ENCODE measurements at regions not wholly inside any gene's neighbourhood (a gene's known extent, or its start where the extent isn't known, plus 50 kb on each side); places are given as distances from the start of the nearest gene placed in this dataset.

GRCh38 chr3:168990621-168991020 lies 672.9 kb downstream of the MECOM start:
- no peak for TF ChIP-seq CTCF (conservative IDR thresholded peaks at IDR 0.05)
- H3K27ac ChIP-seq: peak overlapping the region; percentile 65

DNA sequence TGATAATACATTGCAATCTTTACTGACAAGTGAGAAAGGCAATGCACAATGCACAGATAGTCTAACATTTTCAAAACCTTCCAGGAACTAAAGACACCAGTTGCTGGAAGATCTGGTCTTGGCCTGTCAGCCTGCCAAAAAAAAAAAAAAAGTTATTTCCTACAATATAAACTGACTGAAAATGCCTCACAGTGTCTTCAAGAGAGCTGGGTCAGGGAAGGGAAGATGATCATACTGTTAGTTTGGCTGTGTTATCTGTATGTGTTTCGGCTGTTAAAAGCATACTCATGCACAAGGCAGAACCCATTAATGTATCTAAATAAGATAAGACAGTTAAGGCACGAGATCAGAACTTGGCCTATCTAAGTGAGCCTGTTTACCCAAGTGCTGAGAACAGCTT lies 673.4 kb downstream of the MECOM start:
- no peak for TF ChIP-seq CTCF (conservative IDR thresholded peaks at IDR 0.05)
- peak overlapping the region; percentile 65 for H3K27ac ChIP-seq

DNA sequence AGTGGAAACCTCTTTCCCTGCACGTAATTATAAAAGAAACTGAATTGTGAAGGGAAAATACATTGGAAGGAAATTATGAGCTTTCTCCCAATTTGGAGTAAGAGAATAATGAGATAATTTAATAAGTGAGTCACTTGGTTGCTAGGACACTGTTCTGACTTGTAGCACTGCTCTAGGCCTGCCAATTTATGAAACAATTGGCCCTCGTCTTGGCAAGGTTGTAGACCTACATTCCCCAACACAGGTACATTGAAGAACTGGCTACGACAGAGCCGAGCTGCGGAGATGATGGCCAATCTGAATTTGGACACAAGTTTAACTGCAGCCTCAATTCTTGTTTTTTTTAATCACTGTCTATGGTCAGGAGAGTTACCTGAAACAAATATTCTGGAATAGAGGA lies 674.1 kb downstream of the MECOM start:
- TF ChIP-seq CTCF (conservative IDR thresholded peaks at IDR 0.05): no peak
- peak overlapping the region; percentile 65 for H3K27ac ChIP-seq

- peak overlapping the region; percentile 65 for H3K27ac ChIP-seq
- no peak for TF ChIP-seq CTCF (conservative IDR thresholded peaks at IDR 0.05)
Observed at GRCh38 chr3:168988853-168989252, 674.7 kb downstream of the MECOM start.

GRCh38 chr3:168984872-168985271 lies 678.6 kb downstream of the MECOM start:
- TF ChIP-seq CTCF (conservative IDR thresholded peaks at IDR 0.05): no peak
- H3K27ac ChIP-seq: no peak overlapping the region

DNA sequence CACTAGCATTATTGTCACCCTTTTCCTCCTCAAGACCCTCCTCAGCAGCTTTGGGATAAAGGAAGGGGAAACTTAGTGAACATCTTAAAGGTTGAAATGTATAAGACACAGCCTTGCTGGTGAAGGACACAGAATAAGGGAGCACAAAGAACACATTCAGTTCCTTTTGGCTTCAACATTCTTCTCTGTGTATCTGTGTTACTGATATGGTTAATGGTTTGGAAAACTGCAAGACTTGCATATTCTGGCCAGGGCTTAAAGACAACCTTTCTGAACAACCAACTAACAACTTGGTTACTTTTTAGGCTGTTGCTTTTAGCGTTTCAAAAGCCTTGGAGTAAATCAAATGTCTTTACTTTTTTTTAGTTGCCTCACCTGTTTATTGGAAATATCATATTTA lies 680.5 kb downstream of the MECOM start:
- no peak for TF ChIP-seq CTCF (conservative IDR thresholded peaks at IDR 0.05)
- no peak overlapping the region for H3K27ac ChIP-seq

- TF ChIP-seq CTCF (conservative IDR thresholded peaks at IDR 0.05): no peak
- no peak overlapping the region for H3K27ac ChIP-seq
Observed at GRCh38 chr3:168981396-168981795, 682.1 kb downstream of the MECOM start.
